ENCODE measurements at regions not wholly inside any gene's neighbourhood (a gene's known extent, or its start where the extent isn't known, plus 50 kb on each side); places are given as distances from the start of the nearest gene placed in this dataset.

DNA sequence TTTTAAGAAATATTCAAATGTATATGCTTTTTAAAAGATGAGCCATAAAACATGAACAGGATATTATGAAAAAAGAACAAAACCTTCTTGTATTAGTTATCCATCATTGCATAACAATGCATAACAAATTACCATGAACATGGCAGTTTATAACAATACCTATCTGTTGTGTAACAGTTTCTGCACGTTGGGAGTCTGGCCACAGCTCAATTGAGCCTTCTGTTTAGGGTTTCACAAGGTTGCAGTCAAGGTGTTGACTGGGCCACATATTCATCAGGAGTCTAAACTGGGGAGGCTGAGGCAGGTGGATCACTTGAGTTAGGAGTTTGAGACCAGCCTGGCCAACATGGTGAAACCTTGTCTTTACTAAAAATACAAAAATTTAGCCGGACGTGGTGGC lies 149.4 kb upstream of the SMLR1 start:
- Mint-ChIP-seq H3K4me1 (ENCODE audit: low read depth, unreplicated experiment) (no peaks in the 10 kb centered on the region), H3K36me3 (ENCODE audit: unreplicated experiment) (no peaks in the 10 kb centered on the region)

DNA sequence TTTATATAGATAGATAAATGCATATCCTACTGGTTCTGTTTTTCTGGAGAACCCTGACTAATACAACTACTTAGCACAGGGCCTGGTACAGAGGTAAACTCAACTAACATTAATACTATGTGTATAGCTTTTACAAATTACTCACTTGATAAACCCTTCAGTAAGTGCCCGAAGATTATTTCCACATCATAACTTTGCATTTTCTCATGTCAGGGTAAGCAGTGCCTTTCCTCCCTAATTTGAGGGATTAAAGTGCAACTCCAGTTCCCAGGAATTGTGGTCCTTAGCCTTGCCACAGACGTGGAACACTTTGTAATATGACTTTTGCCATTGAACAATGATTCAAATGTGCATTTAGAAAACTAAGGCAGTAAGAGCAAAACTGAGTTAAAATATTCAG lies 147.5 kb upstream of the SMLR1 start:
- peaks cover 1% of the 10 kb centered on the region for H3K9me3 Mint-ChIP-seq (ENCODE audit: unreplicated experiment)
- no peaks in the 10 kb centered on the region for H3K4me1 Mint-ChIP-seq (ENCODE audit: low read depth, unreplicated experiment)
- H3K4me3 Mint-ChIP-seq (ENCODE audit: unreplicated experiment) = no peak overlapping the region
- H3K27me3 Mint-ChIP-seq (ENCODE audit: unreplicated experiment) = peaks cover 1% of the 10 kb centered on the region
- no peak overlapping the region for H3K27ac Mint-ChIP-seq (ENCODE audit: unreplicated experiment)
- no peak for TF ChIP-seq CTCF (IDR thresholded peaks at IDR 0.05; ENCODE audit: partially characterized antibody, unreplicated experiment)
- DNase-seq = no peak
- H3K36me3 Mint-ChIP-seq (ENCODE audit: unreplicated experiment) = no peaks in the 10 kb centered on the region

More for the DNA sequence above, 149.4 kb upstream of the SMLR1 start:
- Mint-ChIP-seq H3K9me3 (ENCODE audit: unreplicated experiment) (peaks cover 1% of the 10 kb centered on the region), H3K27me3 (ENCODE audit: unreplicated experiment) (peaks cover 1% of the 10 kb centered on the region), H3K27ac (ENCODE audit: unreplicated experiment) (no peak overlapping the region), H3K4me3 (ENCODE audit: unreplicated experiment) (no peak overlapping the region)
- DNase-seq = no peak
- no peak for TF ChIP-seq CTCF (IDR thresholded peaks at IDR 0.05; ENCODE audit: partially characterized antibody, unreplicated experiment)

DNA sequence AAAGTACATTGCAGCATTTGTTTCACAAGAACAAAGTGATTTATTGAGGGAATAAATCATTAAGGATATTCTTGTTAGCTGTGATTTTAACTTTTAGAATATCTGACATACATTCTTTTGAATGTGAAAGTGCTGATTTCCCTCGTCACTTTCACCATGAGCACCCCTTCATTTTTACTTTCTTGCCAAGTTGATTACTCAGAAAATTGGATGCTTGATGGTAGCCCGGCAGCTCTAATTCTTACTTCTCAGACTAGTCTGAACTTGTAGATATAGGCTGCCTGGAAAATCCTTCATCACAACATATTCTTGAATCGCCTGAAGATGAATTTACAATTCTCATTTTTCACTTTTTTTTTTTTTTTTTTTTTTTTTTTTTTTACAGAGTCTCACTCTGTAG lies 147.1 kb upstream of the SMLR1 start:
- no peaks in the 10 kb centered on the region for H3K36me3 Mint-ChIP-seq (ENCODE audit: unreplicated experiment)
- TF ChIP-seq CTCF (IDR thresholded peaks at IDR 0.05; ENCODE audit: partially characterized antibody, unreplicated experiment) = no peak
- H3K27me3 Mint-ChIP-seq (ENCODE audit: unreplicated experiment) = peaks cover 1% of the 10 kb centered on the region
- no peak overlapping the region for H3K27ac Mint-ChIP-seq (ENCODE audit: unreplicated experiment)
- H3K4me3 Mint-ChIP-seq (ENCODE audit: unreplicated experiment) = no peak overlapping the region
- peaks cover 1% of the 10 kb centered on the region for H3K9me3 Mint-ChIP-seq (ENCODE audit: unreplicated experiment)
- no peak for DNase-seq
- H3K4me1 Mint-ChIP-seq (ENCODE audit: low read depth, unreplicated experiment) = no peaks in the 10 kb centered on the region

DNA sequence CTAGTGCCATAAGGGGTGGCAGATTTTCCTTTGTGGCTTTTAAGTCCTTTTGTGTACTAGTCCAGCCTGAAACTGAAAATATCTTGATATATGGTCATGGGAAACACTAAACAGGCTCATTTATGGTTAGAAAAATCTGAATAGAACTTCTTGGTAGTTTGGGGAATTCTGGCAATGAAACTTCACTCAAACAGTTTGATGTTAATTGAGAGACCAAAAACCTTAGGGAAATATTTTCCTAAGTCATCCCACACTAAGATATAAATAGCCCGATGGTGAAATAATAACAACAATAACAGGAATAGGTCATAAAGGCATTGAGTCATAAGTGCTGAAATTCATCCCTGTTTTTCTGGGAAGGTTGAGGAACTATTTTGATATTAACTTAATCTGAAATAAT lies 146.2 kb upstream of the SMLR1 start:
- Mint-ChIP-seq H3K27me3 (ENCODE audit: unreplicated experiment) (peaks cover 1% of the 10 kb centered on the region), H3K9me3 (ENCODE audit: unreplicated experiment) (peaks cover 1% of the 10 kb centered on the region), H3K36me3 (ENCODE audit: unreplicated experiment) (no peaks in the 10 kb centered on the region), H3K4me1 (ENCODE audit: low read depth, unreplicated experiment) (no peaks in the 10 kb centered on the region), H3K27ac (ENCODE audit: unreplicated experiment) (no peak overlapping the region), H3K4me3 (ENCODE audit: unreplicated experiment) (no peak overlapping the region)
- TF ChIP-seq CTCF (IDR thresholded peaks at IDR 0.05; ENCODE audit: partially characterized antibody, unreplicated experiment) = no peak
- no peak for DNase-seq

DNA sequence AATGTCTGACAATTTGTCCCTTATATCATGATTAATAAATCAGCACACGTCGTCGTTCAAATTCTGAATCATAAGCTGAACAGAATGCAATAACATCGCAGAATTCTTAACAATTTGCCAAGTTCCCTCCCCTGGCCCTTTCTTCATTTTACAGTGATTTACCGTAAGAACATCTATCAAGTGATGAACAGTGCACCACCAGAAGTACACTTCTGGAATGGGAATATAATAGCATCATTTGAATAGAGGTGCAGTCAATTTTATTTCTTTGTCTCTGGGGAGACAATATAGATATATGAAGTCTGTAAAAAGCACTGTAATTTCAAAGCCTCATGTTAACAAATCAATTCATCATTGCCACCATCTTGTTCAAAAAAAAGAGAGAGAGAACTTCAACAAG lies 145.1 kb upstream of the SMLR1 start:
- H3K4me3 Mint-ChIP-seq (ENCODE audit: unreplicated experiment) = no peak overlapping the region
- peaks cover 1% of the 10 kb centered on the region for H3K27me3 Mint-ChIP-seq (ENCODE audit: unreplicated experiment)
- no peaks in the 10 kb centered on the region for H3K4me1 Mint-ChIP-seq (ENCODE audit: low read depth, unreplicated experiment)
- peaks cover 1% of the 10 kb centered on the region for H3K9me3 Mint-ChIP-seq (ENCODE audit: unreplicated experiment)
- TF ChIP-seq CTCF (IDR thresholded peaks at IDR 0.05; ENCODE audit: partially characterized antibody, unreplicated experiment) = no peak
- no peak overlapping the region for H3K27ac Mint-ChIP-seq (ENCODE audit: unreplicated experiment)
- H3K36me3 Mint-ChIP-seq (ENCODE audit: unreplicated experiment) = no peaks in the 10 kb centered on the region
- no peak for DNase-seq

Data from glutamatergic neuron (in vitro differentiated cells).